Thyroid gland (tissue), 4 donors: ENCODE measurements at regions not wholly inside any gene's neighbourhood (a gene's known extent, or its start where the extent isn't known, plus 50 kb on each side); places are given as distances from the start of the nearest gene placed in this dataset.

Source experiments
- POLR2A ChIP-seq, 2 donors: fragments of 450-650 bp; IDR thresholded peaks; one replicate each; pipeline ENCODE4 v1.6.1; 2017; ENCODE audit warnings: antibody characterized with exemption in 2 of 2, mild to moderate bottlenecking in 2 of 2, moderate library complexity in 1 of 2
- TF ChIP-seq, protein P1 (sequence below), 6 experiments: fragments of 200-600 bp in 3 of 6; fragments of 450-650 bp in 3 of 6; sonication (generic) in 3 of 6; IDR thresholded peaks; one replicate each; pipeline ENCODE4 v1.5.1; 2016 to 2019; ENCODE audit warnings: antibody characterized with exemption in 6 of 6, mild to moderate bottlenecking in 2 of 6, inconsistent platforms in 1 of 6, moderate library complexity in 1 of 6

DNA sequence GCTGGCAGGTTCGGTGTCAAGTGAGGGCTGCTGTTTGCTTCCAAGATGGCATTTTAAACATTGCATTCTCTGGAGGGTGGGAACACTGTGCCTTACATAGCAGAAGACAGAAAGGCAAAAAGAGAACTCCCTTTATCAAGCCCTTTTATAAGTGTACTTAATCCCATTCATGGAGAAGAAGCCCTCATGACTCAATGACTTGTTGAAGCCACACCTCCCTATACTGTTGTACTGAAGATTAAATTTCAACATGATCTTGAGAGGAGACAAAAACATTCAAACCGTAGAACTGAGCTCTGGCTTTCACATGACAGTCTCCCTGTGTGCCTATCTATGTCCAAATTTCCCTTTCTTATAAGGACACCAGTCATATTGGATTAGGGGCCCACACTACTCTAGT is 443.4 kb upstream of the CDIN1 start:
- TF ChIP-seq, protein P1, sequence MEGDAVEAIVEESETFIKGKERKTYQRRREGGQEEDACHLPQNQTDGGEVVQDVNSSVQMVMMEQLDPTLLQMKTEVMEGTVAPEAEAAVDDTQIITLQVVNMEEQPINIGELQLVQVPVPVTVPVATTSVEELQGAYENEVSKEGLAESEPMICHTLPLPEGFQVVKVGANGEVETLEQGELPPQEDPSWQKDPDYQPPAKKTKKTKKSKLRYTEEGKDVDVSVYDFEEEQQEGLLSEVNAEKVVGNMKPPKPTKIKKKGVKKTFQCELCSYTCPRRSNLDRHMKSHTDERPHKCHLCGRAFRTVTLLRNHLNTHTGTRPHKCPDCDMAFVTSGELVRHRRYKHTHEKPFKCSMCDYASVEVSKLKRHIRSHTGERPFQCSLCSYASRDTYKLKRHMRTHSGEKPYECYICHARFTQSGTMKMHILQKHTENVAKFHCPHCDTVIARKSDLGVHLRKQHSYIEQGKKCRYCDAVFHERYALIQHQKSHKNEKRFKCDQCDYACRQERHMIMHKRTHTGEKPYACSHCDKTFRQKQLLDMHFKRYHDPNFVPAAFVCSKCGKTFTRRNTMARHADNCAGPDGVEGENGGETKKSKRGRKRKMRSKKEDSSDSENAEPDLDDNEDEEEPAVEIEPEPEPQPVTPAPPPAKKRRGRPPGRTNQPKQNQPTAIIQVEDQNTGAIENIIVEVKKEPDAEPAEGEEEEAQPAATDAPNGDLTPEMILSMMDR (IDR thresholded peaks at IDR 0.05): no peak
- no peak for TF ChIP-seq POLR2A (IDR thresholded peaks at IDR 0.05)
